ENCODE measurements at regions not wholly inside any gene's neighbourhood (a gene's known extent, or its start where the extent isn't known, plus 50 kb on each side); places are given as distances from the start of the nearest gene placed in this dataset.

DNA sequence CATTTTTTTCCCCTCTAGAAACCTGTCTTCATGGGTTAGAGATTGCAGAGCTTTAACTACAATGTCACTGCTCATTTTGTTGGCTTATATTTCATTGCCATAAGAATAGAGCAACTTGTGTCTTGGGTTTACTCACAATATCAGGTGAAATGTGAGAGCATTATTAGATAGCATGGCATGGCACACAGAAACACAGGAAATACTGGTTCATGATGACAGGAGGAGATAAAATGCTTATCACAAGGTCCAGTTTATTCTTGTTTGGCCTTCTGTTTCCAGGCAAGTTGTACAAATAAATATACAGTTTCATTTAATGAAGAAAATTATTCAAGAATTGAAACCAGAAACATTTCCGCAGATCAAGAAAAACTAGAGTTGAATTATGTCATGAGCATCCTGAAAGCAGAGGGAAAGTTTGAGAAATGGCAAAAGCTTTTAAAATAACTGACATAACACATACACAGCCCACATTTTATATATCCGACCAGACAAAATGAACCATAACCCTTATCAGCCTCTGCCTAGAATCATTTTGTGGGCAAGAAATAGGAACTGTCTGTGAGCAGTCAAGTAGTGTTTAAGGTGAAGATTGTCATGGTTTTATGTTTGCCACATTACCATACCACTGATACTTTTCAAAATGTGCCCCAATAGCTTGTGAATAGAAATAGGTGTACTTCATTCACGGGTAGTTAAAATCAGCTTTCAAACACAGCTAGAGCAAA, 297.9 kb upstream of the ARGLU1 start (continued):
- TF ChIP-seq ZC3H10 (CRISPR knock-in tag; IDR thresholded peaks at IDR 0.05) (no peak), ZFP30 (CRISPR knock-in tag; IDR thresholded peaks at IDR 0.05) (no peak)
- TF ChIP-seq, protein P1, sequence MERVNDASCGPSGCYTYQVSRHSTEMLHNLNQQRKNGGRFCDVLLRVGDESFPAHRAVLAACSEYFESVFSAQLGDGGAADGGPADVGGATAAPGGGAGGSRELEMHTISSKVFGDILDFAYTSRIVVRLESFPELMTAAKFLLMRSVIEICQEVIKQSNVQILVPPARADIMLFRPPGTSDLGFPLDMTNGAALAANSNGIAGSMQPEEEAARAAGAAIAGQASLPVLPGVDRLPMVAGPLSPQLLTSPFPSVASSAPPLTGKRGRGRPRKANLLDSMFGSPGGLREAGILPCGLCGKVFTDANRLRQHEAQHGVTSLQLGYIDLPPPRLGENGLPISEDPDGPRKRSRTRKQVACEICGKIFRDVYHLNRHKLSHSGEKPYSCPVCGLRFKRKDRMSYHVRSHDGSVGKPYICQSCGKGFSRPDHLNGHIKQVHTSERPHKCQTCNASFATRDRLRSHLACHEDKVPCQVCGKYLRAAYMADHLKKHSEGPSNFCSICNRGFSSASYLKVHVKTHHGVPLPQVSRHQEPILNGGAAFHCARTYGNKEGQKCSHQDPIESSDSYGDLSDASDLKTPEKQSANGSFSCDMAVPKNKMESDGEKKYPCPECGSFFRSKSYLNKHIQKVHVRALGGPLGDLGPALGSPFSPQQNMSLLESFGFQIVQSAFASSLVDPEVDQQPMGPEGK (CRISPR knock-in tag; IDR thresholded peaks at IDR 0.05; ENCODE audit: borderline replicate concordance), result no peak

DNA sequence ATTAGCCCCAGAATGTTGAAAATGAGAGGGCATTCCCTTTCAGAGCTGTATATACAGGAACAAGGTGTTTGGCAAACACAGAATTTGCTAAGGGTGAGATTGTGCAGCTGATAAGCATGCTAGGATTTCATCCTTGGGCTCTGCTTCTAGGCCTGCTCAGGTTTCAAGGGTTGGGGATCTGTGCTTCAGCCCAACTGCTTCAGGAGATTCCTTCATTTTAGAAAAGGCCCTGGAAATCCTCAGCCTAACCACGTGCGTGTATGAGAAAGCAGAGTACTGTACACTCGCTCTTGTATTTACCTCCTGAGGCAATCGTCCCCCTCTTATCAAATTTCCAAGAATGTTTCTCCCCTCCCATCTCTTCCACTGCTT, 291.6 kb upstream of the ARGLU1 start:
- TF ChIP-seq TCF4 (CRISPR knock-in tag; IDR thresholded peaks at IDR 0.05; ENCODE audit: borderline replicate concordance) (no peak), ZNF70 (CRISPR knock-in tag; IDR thresholded peaks at IDR 0.05) (no peak), ZFP30 (CRISPR knock-in tag; IDR thresholded peaks at IDR 0.05) (no peak), ARNTL (CRISPR knock-in tag; IDR thresholded peaks at IDR 0.05; ENCODE audit: borderline replicate concordance, low read depth) (no peak), ZNF8 (CRISPR knock-in tag; IDR thresholded peaks at IDR 0.05) (no peak), ESRRG (CRISPR knock-in tag; IDR thresholded peaks at IDR 0.05) (no peak), RARB (CRISPR knock-in tag; IDR thresholded peaks at IDR 0.05) (no peak), ISL1 (CRISPR knock-in tag; IDR thresholded peaks at IDR 0.05) (no peak), BACH2 (CRISPR knock-in tag; IDR thresholded peaks at IDR 0.05; ENCODE audit: borderline replicate concordance) (no peak), SNAI2 (CRISPR knock-in tag; IDR thresholded peaks at IDR 0.05) (no peak), ZC3H10 (CRISPR knock-in tag; IDR thresholded peaks at IDR 0.05) (no peak), PPARA (CRISPR knock-in tag; IDR thresholded peaks at IDR 0.05; ENCODE audit: borderline replicate concordance) (no peak), GLIS3 (CRISPR knock-in tag; IDR thresholded peaks at IDR 0.05) (no peak), ZFP3 (CRISPR knock-in tag; IDR thresholded peaks at IDR 0.05) (no peak), OSR1 (CRISPR knock-in tag; IDR thresholded peaks at IDR 0.05) (no peak)
- TF ChIP-seq, protein P1 (CRISPR knock-in tag; IDR thresholded peaks at IDR 0.05; ENCODE audit: borderline replicate concordance), result no peak
- TF ChIP-seq, protein P2, sequence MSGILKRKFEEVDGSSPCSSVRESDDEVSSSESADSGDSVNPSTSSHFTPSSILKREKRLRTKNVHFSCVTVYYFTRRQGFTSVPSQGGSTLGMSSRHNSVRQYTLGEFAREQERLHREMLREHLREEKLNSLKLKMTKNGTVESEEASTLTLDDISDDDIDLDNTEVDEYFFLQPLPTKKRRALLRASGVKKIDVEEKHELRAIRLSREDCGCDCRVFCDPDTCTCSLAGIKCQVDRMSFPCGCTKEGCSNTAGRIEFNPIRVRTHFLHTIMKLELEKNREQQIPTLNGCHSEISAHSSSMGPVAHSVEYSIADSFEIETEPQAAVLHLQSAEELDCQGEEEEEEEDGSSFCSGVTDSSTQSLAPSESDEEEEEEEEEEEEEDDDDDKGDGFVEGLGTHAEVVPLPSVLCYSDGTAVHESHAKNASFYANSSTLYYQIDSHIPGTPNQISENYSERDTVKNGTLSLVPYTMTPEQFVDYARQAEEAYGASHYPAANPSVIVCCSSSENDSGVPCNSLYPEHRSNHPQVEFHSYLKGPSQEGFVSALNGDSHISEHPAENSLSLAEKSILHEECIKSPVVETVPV (CRISPR knock-in tag; IDR thresholded peaks at IDR 0.05), result no peak
- TF ChIP-seq, protein P3, sequence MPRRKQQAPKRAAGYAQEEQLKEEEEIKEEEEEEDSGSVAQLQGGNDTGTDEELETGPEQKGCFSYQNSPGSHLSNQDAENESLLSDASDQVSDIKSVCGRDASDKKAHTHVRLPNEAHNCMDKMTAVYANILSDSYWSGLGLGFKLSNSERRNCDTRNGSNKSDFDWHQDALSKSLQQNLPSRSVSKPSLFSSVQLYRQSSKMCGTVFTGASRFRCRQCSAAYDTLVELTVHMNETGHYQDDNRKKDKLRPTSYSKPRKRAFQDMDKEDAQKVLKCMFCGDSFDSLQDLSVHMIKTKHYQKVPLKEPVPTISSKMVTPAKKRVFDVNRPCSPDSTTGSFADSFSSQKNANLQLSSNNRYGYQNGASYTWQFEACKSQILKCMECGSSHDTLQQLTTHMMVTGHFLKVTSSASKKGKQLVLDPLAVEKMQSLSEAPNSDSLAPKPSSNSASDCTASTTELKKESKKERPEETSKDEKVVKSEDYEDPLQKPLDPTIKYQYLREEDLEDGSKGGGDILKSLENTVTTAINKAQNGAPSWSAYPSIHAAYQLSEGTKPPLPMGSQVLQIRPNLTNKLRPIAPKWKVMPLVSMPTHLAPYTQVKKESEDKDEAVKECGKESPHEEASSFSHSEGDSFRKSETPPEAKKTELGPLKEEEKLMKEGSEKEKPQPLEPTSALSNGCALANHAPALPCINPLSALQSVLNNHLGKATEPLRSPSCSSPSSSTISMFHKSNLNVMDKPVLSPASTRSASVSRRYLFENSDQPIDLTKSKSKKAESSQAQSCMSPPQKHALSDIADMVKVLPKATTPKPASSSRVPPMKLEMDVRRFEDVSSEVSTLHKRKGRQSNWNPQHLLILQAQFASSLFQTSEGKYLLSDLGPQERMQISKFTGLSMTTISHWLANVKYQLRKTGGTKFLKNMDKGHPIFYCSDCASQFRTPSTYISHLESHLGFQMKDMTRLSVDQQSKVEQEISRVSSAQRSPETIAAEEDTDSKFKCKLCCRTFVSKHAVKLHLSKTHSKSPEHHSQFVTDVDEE (CRISPR knock-in tag; IDR thresholded peaks at IDR 0.05), result no peak
- TF ChIP-seq, protein P4, sequence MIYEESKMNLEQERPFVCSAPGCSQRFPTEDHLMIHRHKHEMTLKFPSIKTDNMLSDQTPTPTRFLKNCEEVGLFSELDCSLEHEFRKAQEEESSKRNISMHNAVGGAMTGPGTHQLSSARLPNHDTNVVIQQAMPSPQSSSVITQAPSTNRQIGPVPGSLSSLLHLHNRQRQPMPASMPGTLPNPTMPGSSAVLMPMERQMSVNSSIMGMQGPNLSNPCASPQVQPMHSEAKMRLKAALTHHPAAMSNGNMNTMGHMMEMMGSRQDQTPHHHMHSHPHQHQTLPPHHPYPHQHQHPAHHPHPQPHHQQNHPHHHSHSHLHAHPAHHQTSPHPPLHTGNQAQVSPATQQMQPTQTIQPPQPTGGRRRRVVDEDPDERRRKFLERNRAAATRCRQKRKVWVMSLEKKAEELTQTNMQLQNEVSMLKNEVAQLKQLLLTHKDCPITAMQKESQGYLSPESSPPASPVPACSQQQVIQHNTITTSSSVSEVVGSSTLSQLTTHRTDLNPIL (CRISPR knock-in tag; IDR thresholded peaks at IDR 0.05; ENCODE audit: low read depth), result no peak
- TF ChIP-seq, protein P5, sequence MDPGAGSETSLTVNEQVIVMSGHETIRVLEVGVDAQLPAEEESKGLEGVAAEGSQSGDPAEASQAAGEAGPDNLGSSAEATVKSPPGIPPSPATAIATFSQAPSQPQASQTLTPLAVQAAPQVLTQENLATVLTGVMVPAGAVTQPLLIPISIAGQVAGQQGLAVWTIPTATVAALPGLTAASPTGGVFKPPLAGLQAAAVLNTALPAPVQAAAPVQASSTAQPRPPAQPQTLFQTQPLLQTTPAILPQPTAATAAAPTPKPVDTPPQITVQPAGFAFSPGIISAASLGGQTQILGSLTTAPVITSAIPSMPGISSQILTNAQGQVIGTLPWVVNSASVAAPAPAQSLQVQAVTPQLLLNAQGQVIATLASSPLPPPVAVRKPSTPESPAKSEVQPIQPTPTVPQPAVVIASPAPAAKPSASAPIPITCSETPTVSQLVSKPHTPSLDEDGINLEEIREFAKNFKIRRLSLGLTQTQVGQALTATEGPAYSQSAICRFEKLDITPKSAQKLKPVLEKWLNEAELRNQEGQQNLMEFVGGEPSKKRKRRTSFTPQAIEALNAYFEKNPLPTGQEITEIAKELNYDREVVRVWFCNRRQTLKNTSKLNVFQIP (CRISPR knock-in tag; IDR thresholded peaks at IDR 0.05; ENCODE audit: borderline replicate concordance, low read depth), result no peak
- ATAC-seq, result no peak
